ENCODE measurements at regions not wholly inside any gene's neighbourhood (a gene's known extent, or its start where the extent isn't known, plus 50 kb on each side); places are given as distances from the start of the nearest gene placed in this dataset.

DNA sequence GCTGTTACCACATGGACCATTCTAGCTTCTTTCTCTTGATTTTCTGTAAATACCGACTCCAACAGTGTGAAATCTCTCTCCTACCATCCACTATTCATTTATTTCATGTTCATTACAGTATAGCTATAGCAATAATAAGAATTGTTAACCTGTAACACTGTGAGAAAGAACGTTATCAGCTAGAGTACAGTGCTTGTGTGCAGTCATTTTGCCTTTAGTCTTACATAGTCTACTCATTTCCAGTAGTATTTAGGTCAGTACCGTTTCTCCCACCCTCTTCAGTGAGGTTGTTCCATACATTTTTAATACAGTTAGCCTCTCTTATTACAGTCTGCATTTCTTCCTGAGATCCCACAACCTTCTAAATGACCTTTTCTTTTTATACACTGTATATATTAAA lies 257.1 kb downstream of the LY86 start:
- TF ChIP-seq, protein P1, sequence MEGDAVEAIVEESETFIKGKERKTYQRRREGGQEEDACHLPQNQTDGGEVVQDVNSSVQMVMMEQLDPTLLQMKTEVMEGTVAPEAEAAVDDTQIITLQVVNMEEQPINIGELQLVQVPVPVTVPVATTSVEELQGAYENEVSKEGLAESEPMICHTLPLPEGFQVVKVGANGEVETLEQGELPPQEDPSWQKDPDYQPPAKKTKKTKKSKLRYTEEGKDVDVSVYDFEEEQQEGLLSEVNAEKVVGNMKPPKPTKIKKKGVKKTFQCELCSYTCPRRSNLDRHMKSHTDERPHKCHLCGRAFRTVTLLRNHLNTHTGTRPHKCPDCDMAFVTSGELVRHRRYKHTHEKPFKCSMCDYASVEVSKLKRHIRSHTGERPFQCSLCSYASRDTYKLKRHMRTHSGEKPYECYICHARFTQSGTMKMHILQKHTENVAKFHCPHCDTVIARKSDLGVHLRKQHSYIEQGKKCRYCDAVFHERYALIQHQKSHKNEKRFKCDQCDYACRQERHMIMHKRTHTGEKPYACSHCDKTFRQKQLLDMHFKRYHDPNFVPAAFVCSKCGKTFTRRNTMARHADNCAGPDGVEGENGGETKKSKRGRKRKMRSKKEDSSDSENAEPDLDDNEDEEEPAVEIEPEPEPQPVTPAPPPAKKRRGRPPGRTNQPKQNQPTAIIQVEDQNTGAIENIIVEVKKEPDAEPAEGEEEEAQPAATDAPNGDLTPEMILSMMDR (IDR thresholded peaks at IDR 0.05) = no peak
- no peak for TF ChIP-seq ZFX (IDR thresholded peaks at IDR 0.05; ENCODE audit: borderline replicate concordance)

Data from 22Rv1 (cell line).